Stimulated activated memory B cell treated with anti-CD40 and anti-IgM and Interleukin-4, amounts not matched to agents 10 μg/mL and 1 μg/mL and 100 μg/mL, for 72 hours (primary cell): ENCODE measurements at regions not wholly inside any gene's neighbourhood (a gene's known extent, or its start where the extent isn't known, plus 50 kb on each side); places are given as distances from the start of the nearest gene placed in this dataset.
"Not testable (repeated sequence)": the region's sequence is repeated elsewhere in the genome, so short reads cannot be mapped to it uniquely, and the experiment has no call there.

Source experiments
- ATAC-seq: fragments of 150-1000 bp; cut with Tn5 transposase; 2 replicates; pipeline ENCODE4 v1.10.0; 2021
- H3K27ac Mint-ChIP-seq: one replicate; pipeline ENCODE4 v1.8.0; 2022; ENCODE audit warnings: mild to moderate bottlenecking, mixed read lengths
- H3K27me3 Mint-ChIP-seq: one replicate; pipeline ENCODE4 v1.8.0; 2022; ENCODE audit warnings: mixed read lengths
- H3K36me3 Mint-ChIP-seq: one replicate; pipeline ENCODE4 v1.8.0; 2022; ENCODE audit warnings: mixed read lengths
- H3K4me1 Mint-ChIP-seq: one replicate; pipeline ENCODE4 v1.8.0; 2022; ENCODE audit warnings: mixed read lengths
- H3K4me3 Mint-ChIP-seq: one replicate; pipeline ENCODE4 v1.8.0; 2022; ENCODE audit warnings: mild to moderate bottlenecking, moderate library complexity, mixed read lengths
- H3K9me3 Mint-ChIP-seq: one replicate; pipeline ENCODE4 v1.8.0; 2022; ENCODE audit warnings: mixed read lengths

DNA sequence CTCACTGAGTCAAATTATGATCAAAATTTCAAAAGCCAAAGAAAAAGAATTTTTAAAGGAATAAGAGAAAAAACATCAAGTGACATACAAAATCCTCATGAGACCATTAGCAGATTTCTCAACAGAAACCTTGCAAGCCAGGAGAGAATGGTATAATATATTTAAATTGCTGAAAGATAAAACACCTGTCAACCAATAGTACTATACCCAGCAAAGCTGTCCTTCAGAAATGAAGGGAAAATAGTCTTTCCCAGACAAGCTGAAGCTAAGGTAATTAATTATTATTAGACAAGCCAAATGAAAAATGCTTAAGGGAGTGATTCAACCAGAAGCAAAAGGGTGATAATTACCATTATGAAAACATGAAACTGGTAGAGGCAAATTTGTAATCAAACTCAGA, 104.2 kb upstream of the TET2 start:
- no peak for ATAC-seq
- Mint-ChIP-seq H3K4me1 (no peaks in the 10 kb centered on the region), H3K4me3 (no peak overlapping the region), H3K27me3 (no peaks in the 10 kb centered on the region), H3K27ac (no peak overlapping the region), H3K9me3 (peaks cover 8% of the 10 kb centered on the region), H3K36me3 (no peaks in the 10 kb centered on the region)

DNA sequence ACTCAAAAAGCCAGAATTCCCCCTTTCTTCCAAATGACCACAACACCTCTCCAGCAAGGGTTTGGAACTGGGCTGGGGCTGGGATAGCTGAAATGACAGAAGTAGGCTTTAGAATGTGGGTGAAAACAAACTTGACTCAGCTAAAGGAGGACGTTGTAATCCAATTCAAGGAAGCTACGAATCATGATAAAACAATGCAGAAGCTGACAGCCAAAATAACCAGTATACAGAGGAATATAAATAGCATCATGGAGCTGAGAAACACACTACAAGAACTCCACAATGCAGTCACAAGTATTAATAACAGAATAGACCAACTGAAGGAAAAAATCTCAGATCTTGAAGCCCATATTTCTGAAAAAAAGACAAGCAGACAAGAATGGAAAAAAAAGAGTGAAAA, 95.8 kb upstream of the TET2 start:
- no peak overlapping the region for H3K4me3 Mint-ChIP-seq
- H3K27ac Mint-ChIP-seq = no peak overlapping the region
- no peaks in the 10 kb centered on the region for H3K36me3 Mint-ChIP-seq
- H3K27me3 Mint-ChIP-seq = no peaks in the 10 kb centered on the region
- ATAC-seq = no peak
- H3K9me3 Mint-ChIP-seq = peaks cover 11% of the 10 kb centered on the region
- H3K4me1 Mint-ChIP-seq = no peaks in the 10 kb centered on the region

DNA sequence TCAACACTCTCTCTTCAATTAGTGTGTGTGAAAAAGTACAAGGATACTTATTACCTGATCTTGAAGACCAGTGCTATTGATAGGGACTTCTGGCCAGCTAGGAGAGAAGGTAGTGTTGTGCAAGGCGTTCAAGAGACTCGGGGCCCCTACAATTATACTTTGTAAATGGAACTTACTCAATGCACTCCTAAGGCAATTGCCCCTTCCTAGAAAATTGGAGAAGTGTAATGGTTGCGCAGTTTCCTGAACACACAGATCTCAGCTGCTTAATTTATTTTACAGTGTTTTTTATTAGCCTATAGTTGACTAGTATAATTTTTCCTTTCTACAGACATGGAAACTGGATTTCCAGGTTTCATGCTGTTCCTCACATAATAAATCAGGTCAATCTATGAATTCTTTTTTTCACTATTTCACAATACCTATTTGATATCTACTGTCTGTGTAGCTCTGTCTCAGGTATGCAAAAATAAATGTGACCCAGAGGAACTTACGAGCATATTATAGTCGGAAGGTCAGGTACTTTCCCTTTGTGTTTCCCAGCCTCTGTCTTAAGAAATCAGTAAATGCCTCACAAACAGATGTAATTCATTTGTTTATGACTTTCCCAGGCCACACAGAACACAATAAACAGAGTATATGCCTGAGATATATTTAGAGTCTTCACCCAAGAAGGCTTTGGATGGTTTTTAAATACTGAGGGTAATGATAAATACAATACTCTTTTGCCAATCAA, 89.1 kb upstream of the TET2 start:
- no peak for ATAC-seq
- peak overlapping the region; percentile 67 for H3K27ac Mint-ChIP-seq
- H3K9me3 Mint-ChIP-seq = peaks cover 3% of the 10 kb centered on the region
- H3K4me1 Mint-ChIP-seq = peaks cover 55% of the 10 kb centered on the region
- no peaks in the 10 kb centered on the region for H3K27me3 Mint-ChIP-seq
- H3K36me3 Mint-ChIP-seq = no peaks in the 10 kb centered on the region
- peak overlapping the region; percentile 15 for H3K4me3 Mint-ChIP-seq

DNA sequence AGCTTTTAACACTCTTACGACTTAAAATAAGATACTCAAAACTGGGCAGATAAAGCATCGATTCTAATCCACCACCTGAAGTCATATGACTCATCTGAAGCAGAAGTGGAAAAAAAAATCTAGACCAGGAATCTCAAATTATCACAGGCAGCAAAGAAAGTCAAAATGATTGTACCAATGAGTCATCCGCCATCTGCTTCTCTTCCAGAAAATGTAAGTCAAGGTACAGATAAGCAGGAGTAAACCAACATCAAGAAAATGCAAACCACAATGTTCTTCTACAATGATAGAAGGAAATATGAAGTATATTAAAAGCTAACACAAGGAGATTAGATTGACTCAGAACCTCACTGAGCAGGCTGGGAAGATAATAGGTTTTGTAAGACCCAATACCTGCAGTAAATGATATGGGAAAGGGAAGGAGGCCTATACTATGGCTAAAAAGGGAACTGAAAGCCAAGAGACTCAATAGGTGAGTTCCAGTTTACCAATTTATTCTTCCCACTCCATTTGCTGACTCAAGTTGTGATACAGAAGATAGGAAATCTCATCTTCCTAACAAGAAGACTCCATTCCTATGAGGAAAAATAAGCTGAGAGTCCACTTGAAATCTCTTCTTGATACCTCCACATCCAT, 88.4 kb upstream of the TET2 start:
- no peak for ATAC-seq
- no peaks in the 10 kb centered on the region for H3K36me3 Mint-ChIP-seq

DNA sequence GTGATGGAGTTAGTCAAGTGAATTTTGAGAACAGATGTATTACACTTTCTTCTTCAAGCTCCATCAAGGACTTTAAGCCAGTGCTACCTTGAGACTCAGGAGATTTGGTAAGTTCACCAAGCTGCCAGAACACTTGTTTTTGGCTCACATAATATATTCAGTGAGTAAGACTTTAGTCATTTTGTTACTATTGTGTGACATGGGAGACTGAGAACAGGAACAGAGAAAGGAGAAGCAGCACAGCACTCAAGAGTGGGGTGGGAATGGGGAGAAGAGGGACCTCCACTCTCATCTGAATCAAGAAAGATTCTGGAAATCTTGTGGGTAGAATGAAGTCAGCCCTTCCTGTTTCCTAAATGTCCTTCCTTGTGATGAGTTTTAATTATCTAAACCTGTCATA, 87.3 kb upstream of the TET2 start:
- peak; percentile 65 for ATAC-seq
- H3K36me3 Mint-ChIP-seq = no peaks in the 10 kb centered on the region
- H3K4me1 Mint-ChIP-seq = peaks cover 55% of the 10 kb centered on the region
- peak overlapping the region; percentile 94 for H3K27ac Mint-ChIP-seq
- H3K9me3 Mint-ChIP-seq = no peaks in the 10 kb centered on the region
- no peaks in the 10 kb centered on the region for H3K27me3 Mint-ChIP-seq
- H3K4me3 Mint-ChIP-seq = no peak overlapping the region

More for the DNA sequence above, 88.4 kb upstream of the TET2 start:
- peak overlapping the region; percentile 9 for H3K4me3 Mint-ChIP-seq
- no peaks in the 10 kb centered on the region for H3K27me3 Mint-ChIP-seq
- no peaks in the 10 kb centered on the region for H3K9me3 Mint-ChIP-seq
- peak overlapping the region; percentile 67 for H3K27ac Mint-ChIP-seq
- peaks cover 55% of the 10 kb centered on the region for H3K4me1 Mint-ChIP-seq

- H3K4me3 Mint-ChIP-seq = no peak overlapping the region
- no peaks in the 10 kb centered on the region for H3K9me3 Mint-ChIP-seq
- peaks cover 55% of the 10 kb centered on the region for H3K4me1 Mint-ChIP-seq
- H3K36me3 Mint-ChIP-seq = no peaks in the 10 kb centered on the region
- peak overlapping the region; percentile 94 for H3K27ac Mint-ChIP-seq
- no peaks in the 10 kb centered on the region for H3K27me3 Mint-ChIP-seq
- peak; percentile 95 for ATAC-seq
These were observed 86.0 kb upstream of the TET2 start for GRCh38 chr4:105060628-105061027.

DNA sequence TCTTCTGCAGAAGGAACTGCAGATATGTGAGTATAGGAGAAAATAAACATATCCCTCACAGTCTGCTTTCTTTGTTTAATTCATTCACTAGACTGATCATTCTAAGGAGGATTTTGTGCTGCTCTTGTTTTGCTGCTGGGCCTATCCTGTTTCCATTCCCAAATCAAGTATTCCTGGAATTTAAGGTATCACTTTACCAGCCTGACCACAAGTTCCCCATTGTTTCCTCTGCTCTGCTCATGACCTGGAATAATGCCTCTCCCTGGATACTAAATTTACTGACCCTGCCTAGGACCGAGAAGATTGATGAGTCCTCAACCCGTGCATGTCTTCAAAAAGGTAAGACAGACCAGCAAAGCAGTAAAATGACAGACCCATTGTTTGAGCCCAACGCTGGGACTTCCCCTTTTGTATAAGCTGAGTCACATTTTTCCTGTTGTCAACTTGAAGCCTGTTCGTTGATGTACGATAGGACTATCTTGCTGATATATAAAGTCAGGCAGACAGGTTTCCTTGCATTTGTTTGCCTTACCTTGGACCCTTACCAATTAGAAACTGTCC, 85.5 kb upstream of the TET2 start:
- ATAC-seq = peak; percentile 64
- H3K9me3 Mint-ChIP-seq = no peaks in the 10 kb centered on the region
- peak overlapping the region; percentile 65 for H3K4me3 Mint-ChIP-seq
- H3K27me3 Mint-ChIP-seq = no peaks in the 10 kb centered on the region
- H3K4me1 Mint-ChIP-seq = peaks cover 54% of the 10 kb centered on the region
- no peaks in the 10 kb centered on the region for H3K36me3 Mint-ChIP-seq
- H3K27ac Mint-ChIP-seq = peak overlapping the region; percentile 94

DNA sequence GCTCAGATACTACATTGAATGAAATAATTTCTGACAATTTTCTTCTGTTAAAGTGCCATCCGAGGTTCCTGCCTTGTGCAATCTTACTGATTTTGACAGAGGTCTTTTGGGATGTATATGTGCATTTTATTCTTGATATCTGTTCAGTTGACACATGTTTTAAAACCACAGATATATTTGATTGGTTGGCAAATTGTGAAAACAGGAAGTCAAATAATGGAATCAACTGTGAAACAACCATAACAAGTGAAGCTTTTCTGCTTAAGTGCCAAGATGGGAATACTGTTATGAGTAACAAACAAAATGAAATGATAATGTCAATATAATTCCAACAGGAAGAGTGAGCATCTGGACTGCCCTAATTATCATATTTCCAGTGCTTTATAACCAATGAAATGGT, 84.9 kb upstream of the TET2 start:
- no peaks in the 10 kb centered on the region for H3K9me3 Mint-ChIP-seq
- H3K36me3 Mint-ChIP-seq = no peaks in the 10 kb centered on the region
- ATAC-seq = no peak
- H3K4me1 Mint-ChIP-seq = peaks cover 49% of the 10 kb centered on the region
- H3K27ac Mint-ChIP-seq = peak overlapping the region; percentile 94
- H3K4me3 Mint-ChIP-seq = peak overlapping the region; percentile 65
- H3K27me3 Mint-ChIP-seq = no peaks in the 10 kb centered on the region

DNA sequence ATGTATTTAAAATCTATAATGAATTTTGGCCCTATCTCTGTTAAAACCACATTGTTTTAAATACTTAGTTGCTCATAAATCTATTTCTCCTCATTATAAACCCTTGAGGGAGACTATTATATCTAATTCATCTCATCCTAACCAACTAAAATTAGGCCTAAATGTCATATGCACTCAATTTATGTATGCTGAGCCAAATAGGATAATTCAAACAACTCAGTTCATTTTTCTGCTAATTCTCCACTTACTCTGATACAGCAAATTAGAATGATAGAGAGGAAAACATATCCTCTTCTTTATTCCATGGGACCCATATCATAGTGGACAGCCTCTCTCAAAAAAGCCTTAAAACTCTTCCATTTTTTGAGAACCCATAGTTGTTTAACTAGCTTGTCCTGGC, 80.3 kb upstream of the TET2 start:
- H3K9me3 Mint-ChIP-seq = no peaks in the 10 kb centered on the region
- no peaks in the 10 kb centered on the region for H3K36me3 Mint-ChIP-seq
- no peak overlapping the region for H3K27ac Mint-ChIP-seq
- H3K4me3 Mint-ChIP-seq = no peak overlapping the region
- no peaks in the 10 kb centered on the region for H3K27me3 Mint-ChIP-seq
- no peak for ATAC-seq
- peaks cover 7% of the 10 kb centered on the region for H3K4me1 Mint-ChIP-seq

DNA sequence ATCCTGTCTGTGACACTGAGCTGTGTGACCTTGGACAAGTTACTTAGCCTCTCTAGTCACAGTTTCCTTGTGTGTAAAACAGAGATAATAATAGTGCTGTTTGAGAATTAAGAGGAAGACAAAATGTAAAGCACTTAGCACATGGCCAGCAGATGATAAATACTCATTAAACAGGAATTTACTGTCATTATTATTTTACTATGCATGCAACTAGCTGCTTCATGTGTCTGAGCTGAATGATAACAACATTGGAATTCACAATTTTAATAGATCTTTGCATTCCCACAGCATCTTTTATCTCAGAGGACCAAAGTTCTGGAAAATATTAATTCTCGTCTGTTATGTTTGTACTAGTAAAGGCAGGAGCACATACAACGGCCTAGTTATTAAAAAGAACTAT, 79.2 kb upstream of the TET2 start:
- H3K4me1 Mint-ChIP-seq = no peaks in the 10 kb centered on the region
- ATAC-seq = no peak
- H3K36me3 Mint-ChIP-seq = no peaks in the 10 kb centered on the region
- no peaks in the 10 kb centered on the region for H3K9me3 Mint-ChIP-seq
- H3K27me3 Mint-ChIP-seq = no peaks in the 10 kb centered on the region
- H3K4me3 Mint-ChIP-seq = no peak overlapping the region
- H3K27ac Mint-ChIP-seq = no peak overlapping the region

GRCh38 chr4:105067946-105068345, 78.7 kb upstream of the TET2 start:
- no peaks in the 10 kb centered on the region for H3K9me3 Mint-ChIP-seq
- no peak overlapping the region for H3K27ac Mint-ChIP-seq
- ATAC-seq = no peak
- H3K4me3 Mint-ChIP-seq = no peak overlapping the region
- H3K27me3 Mint-ChIP-seq = no peaks in the 10 kb centered on the region
- no peaks in the 10 kb centered on the region for H3K36me3 Mint-ChIP-seq
- H3K4me1 Mint-ChIP-seq = no peaks in the 10 kb centered on the region

- Mint-ChIP-seq H3K27me3 (no peaks in the 10 kb centered on the region), H3K27ac (no peak overlapping the region), H3K4me1 (no peaks in the 10 kb centered on the region), H3K9me3 (no peaks in the 10 kb centered on the region), H3K36me3 (no peaks in the 10 kb centered on the region), H3K4me3 (no peak overlapping the region)
- no peak for ATAC-seq
These were observed 78.2 kb upstream of the TET2 start for GRCh38 chr4:105068516-105068915.

- not testable (repeated sequence) for H3K27me3 Mint-ChIP-seq, ATAC-seq, H3K4me3 Mint-ChIP-seq, H3K36me3 Mint-ChIP-seq, H3K9me3 Mint-ChIP-seq, H3K27ac Mint-ChIP-seq, H3K4me1 Mint-ChIP-seq
These were observed 74.6 kb upstream of the TET2 start for GRCh38 chr4:105072095-105072494.

DNA sequence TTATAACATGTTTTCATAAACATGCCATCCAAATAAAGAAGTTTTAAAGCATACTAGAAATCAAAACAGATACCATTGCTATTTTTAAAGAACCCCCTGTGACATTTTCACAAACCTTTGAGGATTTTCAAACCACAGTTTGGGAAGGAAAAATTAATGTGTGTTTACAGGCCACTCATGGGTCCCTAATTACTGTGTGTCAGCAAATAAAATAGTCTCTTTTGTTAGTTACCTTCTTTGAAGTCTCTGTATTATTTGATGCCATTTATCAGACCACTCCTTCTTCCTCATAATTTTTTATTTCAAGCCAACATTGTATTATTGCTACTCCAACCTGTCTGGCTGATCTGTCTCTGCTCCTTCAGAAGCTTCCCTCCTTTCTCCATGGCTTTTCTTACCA, 72.6 kb upstream of the TET2 start:
- Mint-ChIP-seq H3K4me3 (no peak overlapping the region), H3K27me3 (no peaks in the 10 kb centered on the region), H3K4me1 (no peaks in the 10 kb centered on the region), H3K9me3 (no peaks in the 10 kb centered on the region), H3K27ac (no peak overlapping the region), H3K36me3 (no peaks in the 10 kb centered on the region)
- ATAC-seq = no peak

DNA sequence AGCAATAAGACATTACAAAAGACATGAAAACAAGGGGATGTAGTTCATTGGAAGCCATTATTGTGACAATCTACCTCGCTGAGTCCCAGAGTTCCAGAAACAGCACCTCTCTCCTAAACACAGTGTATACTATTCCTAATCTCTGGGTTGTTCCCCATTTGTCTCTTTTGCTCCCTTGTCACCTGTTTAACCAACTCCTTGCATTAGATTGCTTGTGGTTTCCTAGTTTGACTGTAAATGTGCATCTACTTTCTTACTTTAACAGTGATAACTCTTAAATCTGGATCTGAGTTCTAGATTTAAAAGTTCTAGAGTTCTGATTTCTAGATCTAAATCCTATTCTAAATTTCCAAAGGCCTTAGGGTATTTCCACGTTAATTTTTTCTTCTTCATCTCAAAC, 71.6 kb upstream of the TET2 start:
- Mint-ChIP-seq H3K27ac (no peak overlapping the region), H3K9me3 (no peaks in the 10 kb centered on the region), H3K4me1 (no peaks in the 10 kb centered on the region), H3K27me3 (no peaks in the 10 kb centered on the region), H3K4me3 (no peak overlapping the region), H3K36me3 (no peaks in the 10 kb centered on the region)
- ATAC-seq = no peak
